Neural progenitor cell (in vitro differentiated cells): ENCODE measurements at regions not wholly inside any gene's neighbourhood (a gene's known extent, or its start where the extent isn't known, plus 50 kb on each side); places are given as distances from the start of the nearest gene placed in this dataset.

ENCODE experiments used
- DNase-seq: peaks from one replicate; pipeline ENCODE4 v3.0.0-alpha.2; 2016; ENCODE audit warnings: low spot score
- H2AFZ ChIP-seq: fragments of 200-600 bp; sonication (generic); replicated peaks from 2 replicates; pipeline ENCODE4 v1.6.1; 2016; ENCODE audit warnings: antibody characterized with exemption
- H3F3A ChIP-seq: fragments of 200-600 bp; sonication (generic); 2 replicates; pipeline ENCODE4 v1.6.1; 2016; ENCODE audit warnings: antibody characterized with exemption, low read depth
- H3K27ac ChIP-seq: fragments of 200-600 bp; sonication (generic); 2 replicates; pipeline ENCODE4 v1.5.1; 2016; ENCODE audit warnings: mild to moderate bottlenecking
- H3K27me3 ChIP-seq: fragments of 200-600 bp; sonication (generic); 2 replicates; pipeline ENCODE4 v1.6.1; 2016; ENCODE audit warnings: mild to moderate bottlenecking, moderate library complexity
- H3K36me3 ChIP-seq: fragments of 200-600 bp; sonication (generic); 2 replicates; pipeline ENCODE4 v1.5.1; 2016
- H3K4me1 ChIP-seq: fragments of 200-600 bp; sonication (generic); 2 replicates; pipeline ENCODE4 v1.6.1; 2016; ENCODE audit warnings: mixed run types
- H3K4me2 ChIP-seq: fragments of 200-600 bp; sonication (generic); 2 replicates; pipeline ENCODE4 v1.6.1; 2016
- H3K4me3 ChIP-seq: fragments of 200-600 bp; sonication (generic); 2 replicates; pipeline ENCODE4 v1.5.1; 2016
- H3K79me2 ChIP-seq: fragments of 200-600 bp; sonication (generic); 2 replicates; pipeline ENCODE4 v1.6.1; 2016; ENCODE audit warnings: low read depth
- H3K9ac ChIP-seq: fragments of 200-600 bp; sonication (generic); 2 replicates; pipeline ENCODE4 v1.6.1; 2016
- H3K9me3 ChIP-seq: fragments of 200-600 bp; sonication (generic); 2 replicates; pipeline ENCODE4 v1.5.1; 2016; ENCODE audit warnings: low read depth
- H4K20me1 ChIP-seq: fragments of 200-600 bp; sonication (generic); 2 replicates; pipeline ENCODE4 v1.6.1; 2016; ENCODE audit warnings: low read depth
- H3K27ac Mint-ChIP-seq: 3 replicates; pipeline ENCODE4 v1.8.0; 2021; ENCODE audit warnings: mixed read lengths
- H3K27me3 Mint-ChIP-seq: 2 replicates; pipeline ENCODE4 v1.8.0; 2022; ENCODE audit warnings: low read depth, mild to moderate bottlenecking, inconsistent platforms, moderate library complexity, mixed read lengths; ENCODE audit not compliant: insufficient read depth
- H3K36me3 Mint-ChIP-seq: 3 replicates; pipeline ENCODE4 v1.8.0; 2021; ENCODE audit warnings: mixed read lengths
- H3K4me1 Mint-ChIP-seq: 3 replicates; pipeline ENCODE4 v1.8.0; 2021; ENCODE audit warnings: mixed read lengths
- H3K4me3 Mint-ChIP-seq: 3 replicates; pipeline ENCODE4 v1.8.0; 2021; ENCODE audit warnings: mild to moderate bottlenecking, moderate library complexity, mixed read lengths
- H3K9me3 Mint-ChIP-seq: 3 replicates; pipeline ENCODE4 v1.8.0; 2020; ENCODE audit warnings: mixed read lengths
- EZH2 ChIP-seq: fragments of 200-600 bp; sonication (generic); IDR thresholded peaks from 2 replicates; pipeline ENCODE4 v1.6.1; 2017; ENCODE audit warnings: antibody characterized with exemption, mild to moderate bottlenecking, moderate library complexity
- EZH2phosphoT487 ChIP-seq: fragments of 200-600 bp; sonication (generic); IDR thresholded peaks from 2 replicates; pipeline ENCODE4 v1.6.1; 2017; ENCODE audit warnings: antibody characterized with exemption
- TF ChIP-seq, protein P1 (sequence below): fragments of 200-600 bp; sonication (generic); IDR thresholded peaks from 2 replicates; pipeline ENCODE4 v1.5.1; 2017; ENCODE audit warnings: antibody characterized with exemption, mild to moderate bottlenecking

DNA sequence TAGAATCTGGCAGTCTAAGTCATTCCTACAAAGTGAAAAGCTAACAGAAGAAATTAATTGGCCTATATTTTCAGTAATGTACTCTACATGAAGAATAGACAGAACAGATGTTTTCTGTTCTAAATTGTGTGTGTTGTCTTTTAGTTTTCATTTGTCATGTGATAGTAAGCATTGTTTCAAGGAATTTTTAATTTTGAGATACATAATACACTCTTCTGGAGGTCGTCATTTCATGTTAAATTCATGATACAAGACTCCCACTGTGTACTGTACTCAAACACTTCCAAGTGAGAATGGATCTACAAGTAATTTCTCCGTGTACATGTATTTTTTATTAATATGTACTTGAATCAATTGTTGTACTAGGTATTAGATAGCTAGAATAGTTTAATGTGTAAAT, 1522.9 kb downstream of the MAT2B start:
- H3K4me2 ChIP-seq: no peak overlapping the region
- H2AFZ ChIP-seq: no peak overlapping the region
- Mint-ChIP-seq H3K36me3 (no peaks in the 10 kb centered on the region), H3K4me1 (no peaks in the 10 kb centered on the region), H3K9me3 (no peaks in the 10 kb centered on the region), H3K27ac (no peak overlapping the region), H3K4me3 (no peak overlapping the region), H3K27me3 (no peaks in the 10 kb centered on the region)
- H3K9ac ChIP-seq: no peak overlapping the region
- H4K20me1 ChIP-seq: no peaks in the 10 kb centered on the region
- no peak for DNase-seq
- no peaks in the 10 kb centered on the region for H3K79me2 ChIP-seq
- H3K4me3 ChIP-seq: no peak overlapping the region
- no peaks in the 10 kb centered on the region for H3K9me3 ChIP-seq
- H3K36me3 ChIP-seq: no peaks in the 10 kb centered on the region
- no peaks in the 10 kb centered on the region for H3K27me3 ChIP-seq
- H3F3A ChIP-seq: no peaks in the 10 kb centered on the region
- H3K4me1 ChIP-seq: no peaks in the 10 kb centered on the region
- no peak overlapping the region for H3K27ac ChIP-seq
- no peak for TF ChIP-seq EZH2phosphoT487
- TF ChIP-seq, protein P1, sequence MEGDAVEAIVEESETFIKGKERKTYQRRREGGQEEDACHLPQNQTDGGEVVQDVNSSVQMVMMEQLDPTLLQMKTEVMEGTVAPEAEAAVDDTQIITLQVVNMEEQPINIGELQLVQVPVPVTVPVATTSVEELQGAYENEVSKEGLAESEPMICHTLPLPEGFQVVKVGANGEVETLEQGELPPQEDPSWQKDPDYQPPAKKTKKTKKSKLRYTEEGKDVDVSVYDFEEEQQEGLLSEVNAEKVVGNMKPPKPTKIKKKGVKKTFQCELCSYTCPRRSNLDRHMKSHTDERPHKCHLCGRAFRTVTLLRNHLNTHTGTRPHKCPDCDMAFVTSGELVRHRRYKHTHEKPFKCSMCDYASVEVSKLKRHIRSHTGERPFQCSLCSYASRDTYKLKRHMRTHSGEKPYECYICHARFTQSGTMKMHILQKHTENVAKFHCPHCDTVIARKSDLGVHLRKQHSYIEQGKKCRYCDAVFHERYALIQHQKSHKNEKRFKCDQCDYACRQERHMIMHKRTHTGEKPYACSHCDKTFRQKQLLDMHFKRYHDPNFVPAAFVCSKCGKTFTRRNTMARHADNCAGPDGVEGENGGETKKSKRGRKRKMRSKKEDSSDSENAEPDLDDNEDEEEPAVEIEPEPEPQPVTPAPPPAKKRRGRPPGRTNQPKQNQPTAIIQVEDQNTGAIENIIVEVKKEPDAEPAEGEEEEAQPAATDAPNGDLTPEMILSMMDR: no peak
- no peak for TF ChIP-seq EZH2

DNA sequence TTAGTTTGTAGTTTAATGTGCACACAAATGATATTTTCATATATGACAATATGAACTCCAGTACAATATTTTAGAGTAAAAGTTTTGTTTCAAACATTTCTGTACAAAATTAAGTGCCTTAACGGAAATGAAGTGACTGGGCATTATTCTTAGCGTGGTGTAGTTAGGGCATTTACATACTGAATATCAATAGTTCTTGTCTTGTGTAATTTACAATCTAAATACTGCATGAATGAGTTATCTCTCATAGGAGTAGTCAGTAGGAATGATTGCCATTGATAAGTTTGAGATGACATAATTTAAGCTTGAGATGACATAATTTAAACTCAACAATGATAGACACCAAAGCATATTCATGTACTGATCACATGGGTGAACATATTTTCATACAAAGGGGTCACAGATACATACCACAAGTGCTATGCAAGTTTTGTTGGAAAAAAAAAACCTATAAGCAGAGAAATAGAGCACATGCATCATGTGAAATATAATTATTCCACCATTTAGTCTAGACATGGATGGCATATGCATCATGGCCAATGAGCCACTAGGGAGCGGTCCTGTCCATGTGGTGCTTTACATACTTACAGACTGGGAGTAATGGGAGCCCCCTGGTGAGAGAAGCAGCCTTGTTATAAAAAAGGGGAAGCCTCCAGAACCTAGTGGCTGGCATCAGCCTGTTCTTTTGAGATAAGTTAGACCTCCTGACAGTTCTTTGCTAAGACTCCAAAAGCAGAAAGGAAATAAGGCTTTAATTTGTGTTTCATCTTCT, 1523.9 kb downstream of the MAT2B start:
- Mint-ChIP-seq H3K36me3 (no peaks in the 10 kb centered on the region), H3K4me3 (no peak overlapping the region), H3K27ac (no peak overlapping the region), H3K27me3 (no peaks in the 10 kb centered on the region), H3K4me1 (no peaks in the 10 kb centered on the region), H3K9me3 (no peaks in the 10 kb centered on the region)
- TF ChIP-seq EZH2: no peak
- TF ChIP-seq, protein P1: peak; percentile 57
- TF ChIP-seq EZH2phosphoT487: no peak
- Histone ChIP-seq H3K36me3 (no peaks in the 10 kb centered on the region), H3K9ac (no peak overlapping the region), H3K4me3 (no peak overlapping the region), H3K27ac (no peak overlapping the region), H3K4me1 (no peaks in the 10 kb centered on the region), H3K4me2 (no peak overlapping the region), H3K79me2 (no peaks in the 10 kb centered on the region), H3F3A (no peaks in the 10 kb centered on the region), H4K20me1 (no peaks in the 10 kb centered on the region), H2AFZ (no peak overlapping the region), H3K9me3 (no peaks in the 10 kb centered on the region), H3K27me3 (no peaks in the 10 kb centered on the region)
- DNase-seq: peak; percentile 73

DNA sequence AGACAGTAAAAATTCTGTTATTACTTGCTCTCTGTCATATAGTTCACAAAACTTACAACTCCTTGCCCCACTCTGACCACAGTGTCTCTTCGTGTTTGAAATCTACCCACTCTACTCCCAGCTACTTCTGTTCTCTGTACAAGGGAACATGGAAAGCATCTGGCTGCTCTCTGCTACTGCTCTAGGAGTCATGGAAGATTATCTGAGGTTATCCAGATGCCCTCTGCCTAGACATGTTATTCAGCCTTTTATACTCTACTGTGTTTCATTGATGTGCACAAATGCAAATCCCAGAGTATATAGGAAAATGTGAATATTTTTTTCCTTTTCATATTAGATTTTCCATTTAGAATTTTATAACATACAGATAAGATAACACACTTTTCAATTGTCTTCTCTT, 1525.6 kb downstream of the MAT2B start:
- Histone ChIP-seq H3K4me1 (no peaks in the 10 kb centered on the region), H3K9me3 (no peaks in the 10 kb centered on the region), H3F3A (no peaks in the 10 kb centered on the region), H3K27me3 (no peaks in the 10 kb centered on the region), H3K4me2 (no peak overlapping the region), H4K20me1 (no peaks in the 10 kb centered on the region), H3K79me2 (no peaks in the 10 kb centered on the region), H3K27ac (no peak overlapping the region), H3K36me3 (no peaks in the 10 kb centered on the region), H3K4me3 (no peak overlapping the region), H2AFZ (no peak overlapping the region), H3K9ac (no peak overlapping the region)
- H3K27me3 Mint-ChIP-seq: no peaks in the 10 kb centered on the region
- TF ChIP-seq EZH2phosphoT487: no peak
- TF ChIP-seq, protein P1: no peak
- TF ChIP-seq EZH2: no peak
- no peak overlapping the region for H3K27ac Mint-ChIP-seq
- H3K4me3 Mint-ChIP-seq: no peak overlapping the region
- no peak for DNase-seq
- no peaks in the 10 kb centered on the region for H3K9me3 Mint-ChIP-seq
- H3K36me3 Mint-ChIP-seq: no peaks in the 10 kb centered on the region
- no peaks in the 10 kb centered on the region for H3K4me1 Mint-ChIP-seq
